Neural crest cell (in vitro differentiated cells): ENCODE measurements at regions not wholly inside any gene's neighbourhood (a gene's known extent, or its start where the extent isn't known, plus 50 kb on each side); places are given as distances from the start of the nearest gene placed in this dataset.
"Not testable (repeated sequence)": the region's sequence is repeated elsewhere in the genome, so short reads cannot be mapped to it uniquely, and the experiment has no call there.

Experiments
- DNase-seq: peaks from one replicate; pipeline ENCODE4 v3.0.0; 2021; ENCODE audit warnings: low read depth, mixed read lengths, low spot score
- H3K27ac Mint-ChIP-seq: one replicate; pipeline ENCODE4 v1.8.0; 2021; ENCODE audit warnings: mild to moderate bottlenecking, mixed read lengths; ENCODE audit not compliant: unreplicated experiment
- H3K27me3 Mint-ChIP-seq: 2 replicates; pipeline ENCODE4 v1.8.0; 2021; ENCODE audit warnings: low read depth, mild to moderate bottlenecking, mixed read lengths
- H3K36me3 Mint-ChIP-seq: 2 replicates; pipeline ENCODE4 v1.8.0; 2021; ENCODE audit warnings: low read depth, mild to moderate bottlenecking, mixed read lengths
- H3K4me1 Mint-ChIP-seq: 2 replicates; pipeline ENCODE4 v1.8.0; 2021; ENCODE audit warnings: mixed read lengths
- H3K4me3 Mint-ChIP-seq: one replicate; pipeline ENCODE4 v1.8.0; 2021; ENCODE audit warnings: mild to moderate bottlenecking, mixed read lengths
- H3K9me3 Mint-ChIP-seq: 2 replicates; pipeline ENCODE4 v1.8.0; 2021; ENCODE audit warnings: mixed read lengths
- CTCF ChIP-seq: fragments of 200-600 bp; sonication (generic); conservative IDR thresholded peaks from 2 replicates; pipeline ENCODE4 v1.5.0; 2021; ENCODE audit warnings: antibody characterized with exemption, mild to moderate bottlenecking

- Mint-ChIP-seq H3K9me3 (no peaks in the 10 kb centered on the region), H3K4me3 (no peak overlapping the region), H3K27me3 (peaks cover 6% of the 10 kb centered on the region), H3K4me1 (no peaks in the 10 kb centered on the region), H3K36me3 (no peaks in the 10 kb centered on the region), H3K27ac (no peak overlapping the region)
- no peak for DNase-seq
- no peak for TF ChIP-seq CTCF
These were observed 87.5 kb downstream of the RRAGC start for GRCh38 chr1:38772026-38772425.

- H3K36me3 Mint-ChIP-seq, H3K4me1 Mint-ChIP-seq, DNase-seq, H3K4me3 Mint-ChIP-seq, H3K27ac Mint-ChIP-seq, H3K9me3 Mint-ChIP-seq, H3K27me3 Mint-ChIP-seq: not testable (repeated sequence)
These were observed 88.9 kb downstream of the RRAGC start for GRCh38 chr1:38770516-38771173.

GRCh38 chr1:38766125-38766524 is 93.4 kb downstream of the RRAGC start:
- no peak for DNase-seq
- TF ChIP-seq CTCF: no peak
- H3K9me3 Mint-ChIP-seq: no peaks in the 10 kb centered on the region
- H3K4me1 Mint-ChIP-seq: no peaks in the 10 kb centered on the region
- peaks cover 14% of the 10 kb centered on the region for H3K27me3 Mint-ChIP-seq
- no peak overlapping the region for H3K4me3 Mint-ChIP-seq
- H3K27ac Mint-ChIP-seq: no peak overlapping the region
- no peaks in the 10 kb centered on the region for H3K36me3 Mint-ChIP-seq

GRCh38 chr1:38763121-38763520 is 96.5 kb downstream of the RRAGC start:
- Mint-ChIP-seq H3K27ac (no peak overlapping the region), H3K4me3 (no peak overlapping the region), H3K27me3 (peaks cover 14% of the 10 kb centered on the region), H3K36me3 (no peaks in the 10 kb centered on the region), H3K9me3 (no peaks in the 10 kb centered on the region), H3K4me1 (no peaks in the 10 kb centered on the region)
- no peak for DNase-seq
- no peak for TF ChIP-seq CTCF

- no peaks in the 10 kb centered on the region for H3K4me1 Mint-ChIP-seq
- H3K27ac Mint-ChIP-seq: no peak overlapping the region
- H3K36me3 Mint-ChIP-seq: no peaks in the 10 kb centered on the region
- no peak for DNase-seq
- H3K9me3 Mint-ChIP-seq: no peaks in the 10 kb centered on the region
- H3K4me3 Mint-ChIP-seq: no peak overlapping the region
- no peak for TF ChIP-seq CTCF
- H3K27me3 Mint-ChIP-seq: peaks cover 13% of the 10 kb centered on the region
These were observed 99.0 kb downstream of the RRAGC start for GRCh38 chr1:38760562-38760961.

- peaks cover 16% of the 10 kb centered on the region for H3K27me3 Mint-ChIP-seq
These were observed 100.8 kb downstream of the RRAGC start for GRCh38 chr1:38758820-38759219.

More at GRCh38 chr1:38758820-38759219, 100.8 kb downstream of the RRAGC start:
- no peaks in the 10 kb centered on the region for H3K9me3 Mint-ChIP-seq
- H3K36me3 Mint-ChIP-seq: no peaks in the 10 kb centered on the region
- H3K4me1 Mint-ChIP-seq: no peaks in the 10 kb centered on the region
- DNase-seq: no peak
- TF ChIP-seq CTCF: no peak
- H3K4me3 Mint-ChIP-seq: no peak overlapping the region
- H3K27ac Mint-ChIP-seq: no peak overlapping the region
